A673 (cell line): ENCODE measurements at regions not wholly inside any gene's neighbourhood (a gene's known extent, or its start where the extent isn't known, plus 50 kb on each side); places are given as distances from the start of the nearest gene placed in this dataset.

Source experiments
- BruUV-seq: library from RNA; stranded (reverse); fragments of 400-500 nt; replicated peaks from 2 replicates; lab custom pipeline; 2021; lab: Mats Ljungman, UMichigan
- CTCF ChIA-PET: fragments of 300-600 bp; sonication (Branson Sonifier 250); formaldehyde crosslinking; loops from one replicate; lab custom pipeline; 2022; ENCODE audit warnings: antibody characterized with exemption; lab: Charles Lee
- POLR2A ChIA-PET: fragments of 300-600 bp; sonication (Branson Sonifier 250); formaldehyde crosslinking; loops from one replicate; lab custom pipeline; 2022; ENCODE audit warnings: antibody characterized with exemption; ENCODE audit not compliant: low non-redundant PET; lab: Charles Lee
- DNase-seq: peaks from one replicate; pipeline ENCODE4 v3.0.0-alpha.2; 2015; ENCODE audit warnings: low spot score
- H3K27ac ChIP-seq: fragments of 200-600 bp; sonication (generic); 2 replicates; pipeline ENCODE4 v1.5.1; 2016; ENCODE audit warnings: mixed run types, low read depth, mild to moderate bottlenecking, mixed read lengths, antibody characterized with exemption, low read length; ENCODE audit not compliant: poor library complexity, severe bottlenecking
- H3K27me3 ChIP-seq: fragments of 200-600 bp; sonication (generic); replicated peaks from 2 replicates; pipeline ENCODE4 v1.6.1; 2017; ENCODE audit warnings: mixed run types, low read depth, mild to moderate bottlenecking, mixed read lengths, antibody characterized with exemption, low read length; ENCODE audit not compliant: insufficient read depth, poor library complexity
- H3K36me3 ChIP-seq: fragments of 200-600 bp; sonication (generic); 2 replicates; pipeline ENCODE4 v1.6.1; 2016; ENCODE audit warnings: mixed run types, mild to moderate bottlenecking, mixed read lengths, antibody characterized with exemption, low read length; ENCODE audit not compliant: insufficient read depth, poor library complexity, severe bottlenecking
- H3K4me1 ChIP-seq: fragments of 200-600 bp; sonication (generic); 2 replicates; pipeline ENCODE4 v1.6.1; 2017; ENCODE audit warnings: mixed run types, mild to moderate bottlenecking, mixed read lengths, antibody characterized with exemption, low read length; ENCODE audit not compliant: insufficient read depth, poor library complexity, severe bottlenecking
- H3K4me3 ChIP-seq: fragments of 200-600 bp; sonication (generic); 2 replicates; pipeline ENCODE4 v1.5.1; 2016; ENCODE audit warnings: low read depth, mixed run types, mild to moderate bottlenecking, mixed read lengths, low read length; ENCODE audit not compliant: poor library complexity, severe bottlenecking
- H3K9me3 ChIP-seq: fragments of 200-600 bp; sonication (generic); 2 replicates; pipeline ENCODE4 v1.6.1; 2016; ENCODE audit warnings: mixed run types, low read depth, mild to moderate bottlenecking, mixed read lengths, antibody characterized with exemption, low read length; ENCODE audit not compliant: poor library complexity, severe bottlenecking
- EZH2 ChIP-seq: fragments of 200-600 bp; sonication (generic); IDR thresholded peaks from 2 replicates; pipeline ENCODE4 v1.6.1; 2017; ENCODE audit warnings: borderline replicate concordance, low read depth, mild to moderate bottlenecking, mixed read lengths, antibody characterized with exemption, low read length; ENCODE audit not compliant: poor library complexity, severe bottlenecking
- intact Hi-C: fragments of 100-400 bp; cut with micrococcal nuclease; formaldehyde crosslinking; loops from one replicate; pipeline ENCODE4 v1.10.0; 2022; ENCODE audit not compliant: unreplicated experiment
- TF ChIP-seq, protein P1 (sequence below): fragments of 300-800, 200-600 bp; sonication (generic); conservative IDR thresholded peaks from 2 replicates; pipeline ENCODE4 v1.5.1; 2017; ENCODE audit warnings: low read depth, mild to moderate bottlenecking, antibody characterized with exemption, low read length, moderate library complexity, mixed read lengths

DNA sequence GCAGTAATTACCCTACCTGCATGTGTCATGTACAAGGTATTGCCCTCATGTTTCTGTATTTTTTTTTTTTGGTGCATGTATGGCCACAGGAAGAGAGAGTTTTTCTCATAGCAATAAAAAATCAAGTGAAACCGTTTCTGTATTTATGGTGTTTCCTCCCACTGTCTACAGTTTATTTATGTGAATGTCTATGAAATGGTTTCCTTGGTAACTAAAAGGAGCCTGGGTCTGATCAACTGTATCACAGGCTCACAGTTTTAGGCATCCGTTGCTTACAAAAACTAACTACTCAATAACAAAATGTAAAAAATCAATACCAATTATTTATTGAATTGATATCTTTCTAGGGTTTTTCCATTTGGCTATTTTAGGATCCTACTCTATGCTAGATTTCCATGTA is 464.4 kb downstream of the TAF11L14 start:
- no peak overlapping the region for H3K27ac ChIP-seq
- TF ChIP-seq, protein P1, sequence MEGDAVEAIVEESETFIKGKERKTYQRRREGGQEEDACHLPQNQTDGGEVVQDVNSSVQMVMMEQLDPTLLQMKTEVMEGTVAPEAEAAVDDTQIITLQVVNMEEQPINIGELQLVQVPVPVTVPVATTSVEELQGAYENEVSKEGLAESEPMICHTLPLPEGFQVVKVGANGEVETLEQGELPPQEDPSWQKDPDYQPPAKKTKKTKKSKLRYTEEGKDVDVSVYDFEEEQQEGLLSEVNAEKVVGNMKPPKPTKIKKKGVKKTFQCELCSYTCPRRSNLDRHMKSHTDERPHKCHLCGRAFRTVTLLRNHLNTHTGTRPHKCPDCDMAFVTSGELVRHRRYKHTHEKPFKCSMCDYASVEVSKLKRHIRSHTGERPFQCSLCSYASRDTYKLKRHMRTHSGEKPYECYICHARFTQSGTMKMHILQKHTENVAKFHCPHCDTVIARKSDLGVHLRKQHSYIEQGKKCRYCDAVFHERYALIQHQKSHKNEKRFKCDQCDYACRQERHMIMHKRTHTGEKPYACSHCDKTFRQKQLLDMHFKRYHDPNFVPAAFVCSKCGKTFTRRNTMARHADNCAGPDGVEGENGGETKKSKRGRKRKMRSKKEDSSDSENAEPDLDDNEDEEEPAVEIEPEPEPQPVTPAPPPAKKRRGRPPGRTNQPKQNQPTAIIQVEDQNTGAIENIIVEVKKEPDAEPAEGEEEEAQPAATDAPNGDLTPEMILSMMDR: no peak
- no peak for TF ChIP-seq EZH2
- CTCF ChIA-PET: no interaction called here
- no peaks in the 10 kb centered on the region for H3K9me3 ChIP-seq
- peaks cover 12% of the 10 kb centered on the region for H3K4me1 ChIP-seq
- no peaks in the 10 kb centered on the region for H3K27me3 ChIP-seq
- H3K4me3 ChIP-seq: no peak overlapping the region
- POLR2A ChIA-PET: no interaction called here
- H3K36me3 ChIP-seq: no peaks in the 10 kb centered on the region
- intact Hi-C loops: no loop called here
- no peak for DNase-seq
- no TSS peak for BruUV-seq

DNA sequence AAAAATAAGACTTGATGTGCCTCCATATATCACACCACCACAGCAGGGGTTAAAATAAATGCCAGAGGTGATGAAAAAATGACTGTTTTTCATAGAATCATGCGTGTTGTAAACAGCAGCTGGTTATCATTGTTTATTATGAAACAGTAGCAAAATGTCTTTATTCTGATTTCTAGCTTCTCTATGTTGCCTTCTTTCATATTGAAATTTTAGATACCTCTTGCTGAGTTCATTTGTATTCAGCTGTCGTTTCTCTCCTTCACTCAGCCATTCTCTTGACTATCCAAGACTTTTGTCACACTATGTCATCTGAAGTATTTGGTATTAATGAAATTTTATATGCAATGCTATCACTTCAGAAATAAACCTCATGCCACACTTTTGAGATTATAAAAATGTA is 465.0 kb downstream of the TAF11L14 start:
- intact Hi-C loops: no loop called here
- CTCF ChIA-PET: no interaction called here
- no TSS peak for BruUV-seq
- no peak for TF ChIP-seq EZH2
- TF ChIP-seq, protein P1: no peak
- no peak overlapping the region for H3K4me3 ChIP-seq
- H3K4me1 ChIP-seq: peaks cover 12% of the 10 kb centered on the region
- no peaks in the 10 kb centered on the region for H3K9me3 ChIP-seq
- POLR2A ChIA-PET: no interaction called here
- DNase-seq: no peak
- H3K27me3 ChIP-seq: no peaks in the 10 kb centered on the region
- no peak overlapping the region for H3K27ac ChIP-seq
- no peaks in the 10 kb centered on the region for H3K36me3 ChIP-seq

DNA sequence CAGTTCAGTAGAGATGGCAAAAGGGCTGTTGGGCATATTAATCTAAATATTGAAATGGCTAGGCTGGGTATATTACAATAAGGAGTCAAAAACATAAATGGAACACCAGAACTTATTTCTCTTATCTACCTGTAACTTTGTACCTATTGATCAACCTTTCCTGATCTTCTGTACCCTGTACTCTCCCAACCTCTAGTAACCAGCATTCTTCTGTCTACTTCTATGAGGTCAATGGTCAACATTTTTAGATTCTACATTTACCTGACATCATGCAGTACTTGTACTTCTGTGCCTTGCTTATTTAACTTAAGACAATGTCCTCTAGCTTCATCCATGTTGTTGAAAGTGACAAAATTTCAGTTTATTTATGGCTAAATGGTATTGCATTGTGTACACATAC is 467.3 kb downstream of the TAF11L14 start:
- CTCF ChIA-PET: no interaction called here
- TF ChIP-seq, protein P1: no peak
- TF ChIP-seq EZH2: no peak
- H3K27ac ChIP-seq: no peak overlapping the region
- no TSS peak for BruUV-seq
- H3K36me3 ChIP-seq: no peaks in the 10 kb centered on the region
- POLR2A ChIA-PET: no interaction called here
- peaks cover 12% of the 10 kb centered on the region for H3K4me1 ChIP-seq
- no peak for DNase-seq
- H3K9me3 ChIP-seq: no peaks in the 10 kb centered on the region
- intact Hi-C loops: no loop called here
- H3K27me3 ChIP-seq: no peaks in the 10 kb centered on the region
- H3K4me3 ChIP-seq: no peak overlapping the region
